Ishikawa (cell line): ENCODE measurements at regions not wholly inside any gene's neighbourhood (a gene's known extent, or its start where the extent isn't known, plus 50 kb on each side); places are given as distances from the start of the nearest gene placed in this dataset.

Experiments
- CEBPB ChIP-seq: IDR thresholded peaks from 2 replicates; pipeline ENCODE4 v1.6.1; 2012
- CREB1 ChIP-seq: IDR thresholded peaks from 2 replicates; pipeline ENCODE4 v1.6.1; 2012; ENCODE audit warnings: low read depth
- EGR1 ChIP-seq: IDR thresholded peaks from 2 replicates; pipeline ENCODE4 v1.6.1; 2012
- EP300 ChIP-seq: IDR thresholded peaks from 2 replicates; pipeline ENCODE4 v1.6.1; 2012; ENCODE audit warnings: borderline replicate concordance
- FOXM1 ChIP-seq: IDR thresholded peaks from 2 replicates; pipeline ENCODE4 v1.6.1; 2012; ENCODE audit warnings: low read depth, borderline replicate concordance
- NFIC ChIP-seq: IDR thresholded peaks from 2 replicates; pipeline ENCODE4 v1.6.1; 2012
- RAD21 ChIP-seq: IDR thresholded peaks from 2 replicates; pipeline ENCODE4 v1.6.1; 2012; ENCODE audit warnings: low read depth
- REST ChIP-seq: IDR thresholded peaks from 2 replicates; pipeline ENCODE4 v1.6.1; 2012; ENCODE audit warnings: low read depth, mild to moderate bottlenecking
- TAF1 ChIP-seq: IDR thresholded peaks from 2 replicates; pipeline ENCODE4 v1.6.1; 2012; ENCODE audit warnings: low read depth, mild to moderate bottlenecking
- TCF12 ChIP-seq: IDR thresholded peaks from 2 replicates; pipeline ENCODE4 v1.6.1; 2012; ENCODE audit warnings: low read depth
- TEAD4 ChIP-seq: IDR thresholded peaks from 2 replicates; pipeline ENCODE4 v1.6.1; 2012
- USF1 ChIP-seq: IDR thresholded peaks from 2 replicates; pipeline ENCODE4 v1.6.1; 2012
- YY1 ChIP-seq: IDR thresholded peaks from 2 replicates; pipeline ENCODE4 v1.6.1; 2012; ENCODE audit warnings: low read depth
- ZBTB7A ChIP-seq: IDR thresholded peaks from 2 replicates; pipeline ENCODE4 v1.6.1; 2012; ENCODE audit warnings: low read depth
- TF ChIP-seq, protein P1 (sequence below): IDR thresholded peaks from 2 replicates; pipeline ENCODE4 v1.6.1; 2012

- no peak for TF ChIP-seq NFIC
- TF ChIP-seq TCF12 = no peak
- no peak for TF ChIP-seq EP300
- TF ChIP-seq REST = no peak
- no peak for TF ChIP-seq CREB1
- TF ChIP-seq CEBPB = no peak
- no peak for TF ChIP-seq TAF1
- TF ChIP-seq EGR1 = no peak
- TF ChIP-seq ZBTB7A = no peak
Observed at GRCh38 chr10:56632537-56632936, 271.5 kb upstream of the ZWINT start.

DNA sequence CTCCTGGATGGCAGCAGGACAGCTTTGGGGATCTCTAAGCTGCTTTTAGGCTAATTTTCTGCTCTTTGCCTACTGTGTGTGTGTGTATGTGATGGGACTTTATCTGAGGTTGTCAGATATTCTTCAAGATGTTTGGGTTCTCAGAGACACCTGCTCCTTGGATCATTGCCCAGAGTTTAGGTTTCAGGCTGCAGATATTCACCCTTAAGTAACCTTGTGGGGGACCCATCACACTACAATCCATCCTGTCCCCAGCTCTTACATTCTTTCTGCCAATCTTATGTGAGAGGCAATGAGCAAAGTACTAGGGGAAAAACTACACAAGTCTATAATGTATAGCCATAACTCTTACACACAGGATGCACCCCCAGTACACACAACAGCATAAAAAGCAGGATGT, 263.0 kb upstream of the ZWINT start:
- TF ChIP-seq CEBPB (no peak), TCF12 (no peak), CREB1 (no peak), EP300 (no peak)

DNA sequence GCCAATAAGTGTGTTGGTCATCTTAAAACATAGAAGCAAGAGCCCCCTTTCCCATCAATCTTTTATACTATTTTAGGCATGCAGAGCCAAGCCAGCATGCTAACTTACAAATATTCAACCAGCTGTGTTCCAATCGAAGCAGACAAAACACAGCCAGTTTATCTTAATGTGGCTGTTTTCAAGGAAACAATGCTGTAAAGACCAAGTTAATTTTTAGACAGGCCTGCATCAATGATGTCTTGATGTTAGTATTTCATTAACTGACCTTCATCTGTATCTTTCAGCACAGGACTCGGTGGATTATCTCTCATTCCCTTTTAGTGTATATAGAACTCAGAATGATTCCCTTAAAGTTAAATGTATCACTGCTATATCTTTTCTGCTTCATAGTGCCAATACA, 262.0 kb upstream of the ZWINT start:
- TF ChIP-seq YY1 (no peak), EP300 (no peak), NFIC (no peak), ZBTB7A (no peak), TCF12 (no peak), REST (no peak), EGR1 (no peak), RAD21 (no peak), TEAD4 (no peak), USF1 (no peak), TAF1 (no peak), FOXM1 (no peak), CREB1 (no peak), CEBPB (no peak)
- TF ChIP-seq, protein P1, sequence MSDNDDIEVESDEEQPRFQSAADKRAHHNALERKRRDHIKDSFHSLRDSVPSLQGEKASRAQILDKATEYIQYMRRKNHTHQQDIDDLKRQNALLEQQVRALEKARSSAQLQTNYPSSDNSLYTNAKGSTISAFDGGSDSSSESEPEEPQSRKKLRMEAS = no peak

- TF ChIP-seq USF1 (no peak), YY1 (no peak), FOXM1 (no peak), TAF1 (no peak), CREB1 (no peak), ZBTB7A (no peak), TCF12 (no peak), REST (no peak), RAD21 (no peak)
Observed at GRCh38 chr10:56622335-56622973, 261.4 kb upstream of the ZWINT start.

- TF ChIP-seq CREB1 (no peak), EP300 (no peak)
- TF ChIP-seq, protein P1 = no peak
Observed at GRCh38 chr10:56606202-56606601, 245.1 kb upstream of the ZWINT start.
